ENCODE measurements at regions not wholly inside any gene's neighbourhood (a gene's known extent, or its start where the extent isn't known, plus 50 kb on each side); places are given as distances from the start of the nearest gene placed in this dataset.

- TF ChIP-seq CTCF (IDR thresholded peaks at IDR 0.05; ENCODE audit: borderline replicate concordance, extremely low read depth, insufficient read depth): no peak
- Histone ChIP-seq H3K9ac (ENCODE audit: low read length in 3 of 3) (no peak overlapping the region), H3K9me3 (ENCODE audit: control insufficient read depth in 2 of 3, insufficient read depth in 1 of 3, low read length in 3 of 3) (no peaks in the 10 kb centered on the region), H3K4me1 (ENCODE audit: control insufficient read depth in 2 of 3, insufficient read depth in 2 of 3, low read depth in 1 of 3, low read length in 3 of 3) (no peaks in the 10 kb centered on the region), H3K27me3 (ENCODE audit: control insufficient read depth, insufficient read depth, low read length) (no peaks in the 10 kb centered on the region), H3K36me3 (ENCODE audit: control insufficient read depth in 2 of 3, insufficient read depth in 3 of 3, low read length in 3 of 3) (no peaks in the 10 kb centered on the region), H3K27ac (ENCODE audit: low read depth in 2 of 2, low read length in 2 of 2) (no peak overlapping the region), H3K4me3 (ENCODE audit: low read length in 3 of 3) (no peak overlapping the region)
- FAIRE-seq (no peak), DNase-seq (peak in 1 of 5 donors; percentile 25)
- intact Hi-C loops (cut with DNase I): no loop called here
These were observed 124.8 kb upstream of the LRIG1 start for GRCh38 chr3:66625505-66626216.

- no peak overlapping the region for H3K4me3 ChIP-seq (ENCODE audit: low read length in 3 of 3)
- TF ChIP-seq CTCF (IDR thresholded peaks at IDR 0.05; ENCODE audit: borderline replicate concordance, extremely low read depth, insufficient read depth): no peak
- no peaks in the 10 kb centered on the region for H3K9me3 ChIP-seq (ENCODE audit: control insufficient read depth in 2 of 3, insufficient read depth in 1 of 3, low read length in 3 of 3)
- FAIRE-seq: no peak
- H3K27me3 ChIP-seq (ENCODE audit: control insufficient read depth, insufficient read depth, low read length): no peaks in the 10 kb centered on the region
- H3K36me3 ChIP-seq (ENCODE audit: control insufficient read depth in 2 of 3, insufficient read depth in 3 of 3, low read length in 3 of 3): no peaks in the 10 kb centered on the region
- intact Hi-C loops (cut with DNase I): no loop called here
- H3K9ac ChIP-seq (ENCODE audit: low read length in 3 of 3): no peak overlapping the region
- no peaks in the 10 kb centered on the region for H3K4me1 ChIP-seq (ENCODE audit: control insufficient read depth in 2 of 3, insufficient read depth in 2 of 3, low read depth in 1 of 3, low read length in 3 of 3)
- peak in 1 of 5 donors; percentile 13 for DNase-seq
- H3K27ac ChIP-seq (ENCODE audit: low read depth in 2 of 2, low read length in 2 of 2): no peak overlapping the region
These were observed 128.5 kb upstream of the LRIG1 start for GRCh38 chr3:66629150-66629981.

- Histone ChIP-seq H3K4me3 (ENCODE audit: low read length in 3 of 3) (no peak overlapping the region), H3K27ac (ENCODE audit: low read depth in 2 of 2, low read length in 2 of 2) (no peak overlapping the region), H3K9ac (ENCODE audit: low read length in 3 of 3) (no peak overlapping the region), H3K9me3 (ENCODE audit: control insufficient read depth in 2 of 3, insufficient read depth in 1 of 3, low read length in 3 of 3) (no peaks in the 10 kb centered on the region), H3K27me3 (ENCODE audit: control insufficient read depth, insufficient read depth, low read length) (no peaks in the 10 kb centered on the region), H3K36me3 (ENCODE audit: control insufficient read depth in 2 of 3, insufficient read depth in 3 of 3, low read length in 3 of 3) (no peaks in the 10 kb centered on the region), H3K4me1 (ENCODE audit: control insufficient read depth in 2 of 3, insufficient read depth in 2 of 3, low read depth in 1 of 3, low read length in 3 of 3) (no peaks in the 10 kb centered on the region)
- DNase-seq: no peak
- no peak for TF ChIP-seq CTCF (IDR thresholded peaks at IDR 0.05; ENCODE audit: borderline replicate concordance, extremely low read depth, insufficient read depth)
- FAIRE-seq: no peak
- intact Hi-C loops (cut with DNase I): no loop called here
These were observed 129.2 kb upstream of the LRIG1 start for GRCh38 chr3:66629982-66630368.

All from kidney (tissue), 13 donors.